Testis (tissue), 2 donors: ENCODE measurements at regions not wholly inside any gene's neighbourhood (a gene's known extent, or its start where the extent isn't known, plus 50 kb on each side); places are given as distances from the start of the nearest gene placed in this dataset.

Source experiments
- CTCF ChIP-seq, 3 experiments: fragments of 450-650 bp in 2 of 3; fragments of 200-600 bp in 1 of 3; sonication (generic) in 1 of 3; IDR thresholded peaks; one replicate each; pipeline ENCODE4 v1.5.1; 2016 to 2019; ENCODE audit warnings: antibody characterized with exemption in 3 of 3, mild to moderate bottlenecking in 2 of 3, moderate library complexity in 1 of 3
- POLR2A ChIP-seq: fragments of 450-650 bp; IDR thresholded peaks from one replicate; pipeline ENCODE4 v1.6.1; 2017; ENCODE audit warnings: antibody characterized with exemption, mild to moderate bottlenecking, moderate library complexity

GRCh38 chr2:121875585-121876185 lies 120.2 kb downstream of the TSN start:
- TF ChIP-seq CTCF (IDR thresholded peaks at IDR 0.05): no peak
- TF ChIP-seq POLR2A: no peak
